Lower leg skin (tissue), 4 donors: ENCODE measurements at regions not wholly inside any gene's neighbourhood (a gene's known extent, or its start where the extent isn't known, plus 50 kb on each side); places are given as distances from the start of the nearest gene placed in this dataset.

Experiments used
- DNase-seq, 2 donors: peaks; one replicate each; pipeline ENCODE4 v3.0.0-alpha.2; 2019; ENCODE audit warnings: low spot score in 2 of 2
- H3K4me3 ChIP-seq: fragments of 200-600 bp; sonication (generic); 2 replicates; pipeline ENCODE4 v1.5.1; 2017; ENCODE audit warnings: mild to moderate bottlenecking, low read depth; ENCODE audit not compliant: poor library complexity, severe bottlenecking
- POLR2A ChIP-seq, 2 donors: fragments of 450-650 bp; IDR thresholded peaks; one replicate each; pipeline ENCODE4 v1.6.1; 2016 to 2017; ENCODE audit warnings: antibody characterized with exemption in 2 of 2, mild to moderate bottlenecking in 1 of 2, moderate library complexity in 1 of 2
- WGBS, 2 donors: methylation state at CpG; one replicate each; pipeline ENCODE4 v1.1.5; 2018; 5-methylcytosine and 5-hydroxymethylcytosine counted together
- intact Hi-C: fragments of 100-400 bp; cut with DNase I; formaldehyde crosslinking; loops from one replicate; pipeline ENCODE4 v1.15.0; 2023; ENCODE audit warnings: low total_unique reads
- TF ChIP-seq, protein P1 (sequence below), 3 donors: fragments of 450-650 bp; IDR thresholded peaks; one replicate each; pipeline ENCODE4 v1.5.1; 2016; ENCODE audit warnings: antibody characterized with exemption in 3 of 3, mild to moderate bottlenecking in 3 of 3, moderate library complexity in 2 of 3

DNA sequence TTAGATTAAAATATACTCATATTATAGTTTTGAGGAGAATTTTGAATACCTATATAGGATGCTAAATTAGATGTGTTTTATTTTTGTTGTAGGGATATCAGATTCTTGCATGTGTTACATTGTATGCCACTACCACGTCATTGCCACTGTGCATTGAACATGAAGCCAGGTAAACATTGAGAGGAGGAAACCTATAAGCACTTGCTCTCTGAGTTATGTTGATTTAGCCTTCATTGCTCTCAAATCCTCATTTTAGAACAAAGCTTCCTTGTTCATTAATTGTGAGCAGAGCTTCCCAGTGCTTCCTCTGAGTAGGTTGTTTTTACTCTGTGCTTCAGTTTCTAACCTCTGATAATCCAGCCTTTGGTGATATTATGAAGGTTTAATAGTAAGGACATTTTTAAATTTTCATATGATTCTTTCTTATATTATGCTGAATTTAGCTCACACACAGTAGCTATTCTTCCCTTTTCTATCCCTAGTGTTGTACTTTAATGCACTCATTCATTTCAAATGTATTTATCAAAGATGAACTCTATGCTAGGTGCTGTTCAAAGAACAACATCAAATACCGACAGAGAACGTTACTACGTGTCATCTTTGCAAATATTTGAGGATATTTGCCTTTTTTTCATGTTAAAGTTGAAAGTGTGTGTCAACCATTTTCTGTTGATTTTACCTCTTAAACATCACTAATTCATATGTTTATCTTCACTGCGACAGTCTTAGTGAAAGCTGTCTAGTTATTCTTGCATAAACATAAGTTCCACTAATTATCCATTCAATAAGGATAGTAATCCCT lies 1448.0 kb upstream of the MIR17HG start:
- intact Hi-C loops: no loop called here
- 71 to 94% methylated on average over 5 of the region's 5 CpGs for WGBS, 2 donors
- DNase-seq: no peak
- TF ChIP-seq, protein P1, sequence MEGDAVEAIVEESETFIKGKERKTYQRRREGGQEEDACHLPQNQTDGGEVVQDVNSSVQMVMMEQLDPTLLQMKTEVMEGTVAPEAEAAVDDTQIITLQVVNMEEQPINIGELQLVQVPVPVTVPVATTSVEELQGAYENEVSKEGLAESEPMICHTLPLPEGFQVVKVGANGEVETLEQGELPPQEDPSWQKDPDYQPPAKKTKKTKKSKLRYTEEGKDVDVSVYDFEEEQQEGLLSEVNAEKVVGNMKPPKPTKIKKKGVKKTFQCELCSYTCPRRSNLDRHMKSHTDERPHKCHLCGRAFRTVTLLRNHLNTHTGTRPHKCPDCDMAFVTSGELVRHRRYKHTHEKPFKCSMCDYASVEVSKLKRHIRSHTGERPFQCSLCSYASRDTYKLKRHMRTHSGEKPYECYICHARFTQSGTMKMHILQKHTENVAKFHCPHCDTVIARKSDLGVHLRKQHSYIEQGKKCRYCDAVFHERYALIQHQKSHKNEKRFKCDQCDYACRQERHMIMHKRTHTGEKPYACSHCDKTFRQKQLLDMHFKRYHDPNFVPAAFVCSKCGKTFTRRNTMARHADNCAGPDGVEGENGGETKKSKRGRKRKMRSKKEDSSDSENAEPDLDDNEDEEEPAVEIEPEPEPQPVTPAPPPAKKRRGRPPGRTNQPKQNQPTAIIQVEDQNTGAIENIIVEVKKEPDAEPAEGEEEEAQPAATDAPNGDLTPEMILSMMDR (IDR thresholded peaks at IDR 0.05): no peak
- no peak for TF ChIP-seq POLR2A (IDR thresholded peaks at IDR 0.05)
- no peak overlapping the region for H3K4me3 ChIP-seq

DNA sequence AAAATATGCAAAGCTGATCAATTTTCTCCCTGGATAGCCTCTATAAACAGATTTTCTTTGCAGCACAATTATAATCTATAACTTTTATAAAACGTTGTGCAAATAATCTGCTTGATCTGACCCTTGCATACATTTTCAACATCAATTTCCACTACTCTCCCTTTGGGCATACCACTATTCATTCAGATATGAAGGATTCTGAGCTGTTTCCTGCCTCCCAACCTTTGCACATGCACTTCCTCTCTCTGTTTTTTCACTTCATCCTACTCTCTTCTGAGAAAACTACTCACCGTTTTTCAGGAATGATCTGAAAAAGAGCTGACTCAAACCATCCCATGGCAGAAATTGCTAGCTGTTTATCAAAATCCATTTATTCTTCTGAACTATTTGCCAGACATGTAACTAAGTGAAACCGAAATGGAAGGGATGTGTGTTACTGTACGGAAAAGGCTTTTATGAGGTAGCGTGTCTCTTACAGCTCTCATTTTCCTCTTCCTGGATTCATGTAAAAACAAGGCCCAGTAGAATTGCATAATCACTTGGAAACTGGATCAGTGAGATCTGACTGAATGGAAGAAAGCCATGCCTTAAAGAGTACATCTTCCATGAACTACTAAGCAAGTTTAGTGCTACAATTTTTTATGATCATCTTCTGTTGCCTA lies 1447.3 kb upstream of the MIR17HG start:
- WGBS, 2 donors: 39 to 43% methylated on average over 5 of the region's 5 CpGs
- TF ChIP-seq POLR2A (IDR thresholded peaks at IDR 0.05): no peak
- TF ChIP-seq, protein P1 (IDR thresholded peaks at IDR 0.05): no peak
- intact Hi-C loops: no loop called here
- no peak overlapping the region for H3K4me3 ChIP-seq
- no peak for DNase-seq

DNA sequence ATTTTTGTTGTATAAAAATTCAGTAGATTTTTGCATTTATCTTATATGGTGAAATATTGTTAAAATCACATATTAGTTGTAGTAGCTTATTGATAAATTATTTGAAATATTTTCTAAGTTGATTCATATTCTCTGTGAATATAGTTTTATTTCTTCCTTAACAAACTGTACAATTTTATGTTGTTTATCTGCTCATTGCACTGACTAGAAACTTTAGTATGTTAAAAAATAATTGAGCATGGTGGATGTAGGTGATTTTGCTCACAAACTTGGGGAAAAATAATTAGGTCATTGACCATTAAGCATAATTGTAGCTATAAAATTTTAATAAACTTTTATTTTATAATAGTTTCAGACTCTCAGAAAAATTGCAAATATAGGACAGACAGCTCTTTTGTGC lies 1445.3 kb upstream of the MIR17HG start:
- TF ChIP-seq, protein P1 (IDR thresholded peaks at IDR 0.05): no peak
- no peak for TF ChIP-seq POLR2A (IDR thresholded peaks at IDR 0.05)
- DNase-seq: no peak
- intact Hi-C loops: no loop called here
- no peak overlapping the region for H3K4me3 ChIP-seq

DNA sequence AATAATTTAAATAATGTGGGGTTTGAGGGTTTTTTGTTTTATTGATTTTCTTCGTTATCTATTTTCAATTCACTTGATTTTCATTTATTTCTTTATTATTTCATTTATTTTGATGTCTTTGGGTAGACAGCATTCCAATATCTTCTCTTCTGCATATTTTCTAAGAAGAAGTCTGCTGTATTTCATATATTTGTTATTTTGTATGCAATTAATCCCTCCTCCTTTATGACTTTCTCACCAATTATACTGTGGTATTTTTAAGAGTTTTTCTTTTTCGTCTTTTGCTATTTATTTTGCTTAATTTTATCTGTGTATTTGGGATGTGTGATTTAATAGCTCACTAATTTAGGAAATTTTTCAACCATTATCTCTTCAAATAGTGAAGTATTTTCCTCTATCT lies 1444.4 kb upstream of the MIR17HG start:
- no peak for DNase-seq
- no peak for TF ChIP-seq POLR2A (IDR thresholded peaks at IDR 0.05)
- TF ChIP-seq, protein P1 (IDR thresholded peaks at IDR 0.05): no peak
- H3K4me3 ChIP-seq: no peak overlapping the region
- intact Hi-C loops: no loop called here
- 82 to 89% methylated on average over 2 of the region's 2 CpGs for WGBS, 2 donors

DNA sequence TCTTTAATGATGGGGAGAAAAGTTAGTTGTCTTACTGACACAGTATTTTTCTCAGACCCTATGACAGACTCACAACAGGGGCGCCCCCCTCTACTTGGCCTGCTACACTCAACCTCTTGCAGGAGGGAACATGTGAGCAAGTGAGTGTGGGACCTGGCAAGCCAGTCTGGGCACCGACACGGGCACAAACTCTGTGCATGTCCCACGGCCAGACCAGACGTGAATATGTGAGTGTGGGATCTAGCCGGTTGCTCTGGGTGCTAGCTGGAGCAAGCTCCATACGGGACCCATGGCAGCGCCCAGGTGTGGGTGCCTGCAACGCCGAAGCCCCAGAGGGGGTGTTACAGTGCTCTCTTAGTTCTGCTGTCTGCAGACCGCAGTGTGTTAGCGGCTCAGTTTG lies 1437.3 kb upstream of the MIR17HG start:
- TF ChIP-seq, protein P1 (IDR thresholded peaks at IDR 0.05): no peak
- TF ChIP-seq POLR2A (IDR thresholded peaks at IDR 0.05): no peak
- WGBS, 2 donors: 86 to 89% methylated on average over 10 to 12 of the region's 12 CpGs

More for the DNA sequence above, 1437.3 kb upstream of the MIR17HG start:
- intact Hi-C loops: no loop called here
- no peak for DNase-seq
- no peak overlapping the region for H3K4me3 ChIP-seq
